Kidney epithelial cell (primary cell): ENCODE measurements at regions not wholly inside any gene's neighbourhood (a gene's known extent, or its start where the extent isn't known, plus 50 kb on each side); places are given as distances from the start of the nearest gene placed in this dataset.

Experiments
- DNase-seq: peaks from one replicate; pipeline ENCODE4 v3.0.0-alpha.2; 2010; ENCODE audit warnings: low read depth
- H3K27me3 ChIP-seq: 2 replicates; pipeline ENCODE4 v1.6.0; 2011; ENCODE audit warnings: low read length; ENCODE audit not compliant: control insufficient read depth, insufficient read depth
- H3K36me3 ChIP-seq: 2 replicates; pipeline ENCODE4 v1.5.1; 2011; ENCODE audit warnings: low read length; ENCODE audit not compliant: control insufficient read depth, insufficient read depth
- H3K4me3 ChIP-seq: 2 replicates; pipeline ENCODE4 v1.5.1; 2011; ENCODE audit warnings: low read depth, mild to moderate bottlenecking, control low read depth, low read length
- TF ChIP-seq, protein P1 (sequence below): IDR thresholded peaks from 2 replicates; pipeline ENCODE4 v1.5.1; 2011; ENCODE audit warnings: mild to moderate bottlenecking, moderate library complexity, low read length, control low read depth, inconsistent platforms; ENCODE audit not compliant: insufficient read depth, poor library complexity, severe bottlenecking

DNA sequence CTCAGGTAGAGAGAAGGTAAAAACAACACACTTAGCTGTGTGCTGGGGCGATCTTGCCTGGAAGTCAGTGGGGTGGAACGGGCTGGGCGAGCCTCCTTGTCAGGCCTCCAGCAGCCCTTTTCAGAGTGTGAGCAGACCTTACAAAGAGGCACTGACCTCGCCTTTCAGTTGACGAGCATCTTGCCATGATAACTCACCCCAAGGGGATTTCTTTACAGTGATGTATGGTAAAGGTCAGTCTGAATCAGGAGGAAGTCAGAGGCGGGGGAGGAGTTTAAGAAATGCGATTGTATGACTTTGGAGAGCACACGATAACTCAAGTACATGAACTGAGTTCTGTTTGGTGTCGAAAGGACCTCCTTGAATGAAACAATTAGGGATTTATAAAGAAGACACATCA is 326.5 kb upstream of the PROX1 start:
- no peaks in the 10 kb centered on the region for H3K27me3 ChIP-seq
- DNase-seq = no peak

DNA sequence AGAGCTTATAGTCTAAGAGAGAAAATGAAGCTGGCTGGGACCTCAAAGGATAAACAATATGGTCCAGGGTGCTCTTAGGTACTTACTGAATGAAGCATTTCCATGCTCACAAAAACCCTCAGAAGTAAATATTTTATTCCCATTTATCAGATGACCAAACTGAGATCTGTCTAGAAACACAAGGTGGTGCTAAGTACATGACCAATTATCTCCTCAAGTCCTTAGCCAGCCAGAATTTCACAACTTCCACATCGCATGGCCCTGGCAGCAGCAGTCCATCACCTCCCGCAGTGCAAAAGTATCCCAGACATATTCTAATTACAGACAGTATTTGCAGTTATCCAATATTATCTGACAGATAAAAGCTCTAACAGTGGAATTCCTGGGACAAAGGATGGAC is 321.7 kb upstream of the PROX1 start:
- TF ChIP-seq, protein P1, sequence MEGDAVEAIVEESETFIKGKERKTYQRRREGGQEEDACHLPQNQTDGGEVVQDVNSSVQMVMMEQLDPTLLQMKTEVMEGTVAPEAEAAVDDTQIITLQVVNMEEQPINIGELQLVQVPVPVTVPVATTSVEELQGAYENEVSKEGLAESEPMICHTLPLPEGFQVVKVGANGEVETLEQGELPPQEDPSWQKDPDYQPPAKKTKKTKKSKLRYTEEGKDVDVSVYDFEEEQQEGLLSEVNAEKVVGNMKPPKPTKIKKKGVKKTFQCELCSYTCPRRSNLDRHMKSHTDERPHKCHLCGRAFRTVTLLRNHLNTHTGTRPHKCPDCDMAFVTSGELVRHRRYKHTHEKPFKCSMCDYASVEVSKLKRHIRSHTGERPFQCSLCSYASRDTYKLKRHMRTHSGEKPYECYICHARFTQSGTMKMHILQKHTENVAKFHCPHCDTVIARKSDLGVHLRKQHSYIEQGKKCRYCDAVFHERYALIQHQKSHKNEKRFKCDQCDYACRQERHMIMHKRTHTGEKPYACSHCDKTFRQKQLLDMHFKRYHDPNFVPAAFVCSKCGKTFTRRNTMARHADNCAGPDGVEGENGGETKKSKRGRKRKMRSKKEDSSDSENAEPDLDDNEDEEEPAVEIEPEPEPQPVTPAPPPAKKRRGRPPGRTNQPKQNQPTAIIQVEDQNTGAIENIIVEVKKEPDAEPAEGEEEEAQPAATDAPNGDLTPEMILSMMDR = no peak
- no peak for DNase-seq
- Histone ChIP-seq H3K27me3 (no peaks in the 10 kb centered on the region), H3K36me3 (no peaks in the 10 kb centered on the region), H3K4me3 (no peak overlapping the region)

More for the DNA sequence above, 326.5 kb upstream of the PROX1 start:
- TF ChIP-seq, protein P1 = no peak
- no peaks in the 10 kb centered on the region for H3K36me3 ChIP-seq
- no peak overlapping the region for H3K4me3 ChIP-seq

DNA sequence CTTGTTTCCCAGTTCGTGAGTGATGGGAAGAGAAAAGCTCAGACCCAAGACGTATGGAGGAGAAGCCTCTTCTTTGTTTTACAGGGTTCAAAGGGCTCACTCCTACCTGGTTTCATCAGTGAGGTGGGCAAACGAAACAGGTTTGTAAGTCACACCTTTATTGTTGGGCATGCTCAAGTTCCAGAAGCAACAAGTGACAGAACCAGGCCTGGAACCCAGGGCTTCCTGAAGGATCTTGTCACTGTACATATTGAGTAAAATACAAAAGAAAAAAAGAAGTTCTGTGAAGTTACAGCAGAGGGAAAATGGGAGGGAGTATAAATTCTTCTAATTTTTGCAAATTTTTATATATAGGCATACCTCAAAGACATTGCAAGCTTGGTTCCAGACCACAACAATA is 320.9 kb upstream of the PROX1 start:
- Histone ChIP-seq H3K36me3 (no peaks in the 10 kb centered on the region), H3K27me3 (no peaks in the 10 kb centered on the region), H3K4me3 (no peak overlapping the region)
- no peak for DNase-seq
- TF ChIP-seq, protein P1 = no peak

DNA sequence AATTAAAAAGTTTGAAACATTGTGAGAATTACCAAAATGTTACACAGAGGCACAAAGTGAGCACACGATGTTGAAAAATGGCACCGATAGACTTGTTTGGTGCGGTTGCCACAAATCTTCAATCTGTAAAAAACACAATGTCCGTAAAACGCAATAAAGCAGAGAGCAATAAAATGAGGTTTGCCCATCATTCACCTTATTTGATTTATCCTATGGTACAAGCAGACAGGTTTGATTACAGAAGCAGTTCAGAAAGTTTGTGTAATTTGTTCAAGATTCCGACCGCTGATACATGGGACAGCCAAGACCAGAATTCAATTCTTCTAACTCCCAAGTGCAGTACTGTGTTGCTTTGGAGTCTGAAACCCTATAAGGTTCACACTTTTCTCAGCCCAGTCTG is 318.3 kb upstream of the PROX1 start:
- Histone ChIP-seq H3K36me3 (no peaks in the 10 kb centered on the region), H3K27me3 (no peaks in the 10 kb centered on the region), H3K4me3 (no peak overlapping the region)
- DNase-seq = no peak
- TF ChIP-seq, protein P1 = no peak

DNA sequence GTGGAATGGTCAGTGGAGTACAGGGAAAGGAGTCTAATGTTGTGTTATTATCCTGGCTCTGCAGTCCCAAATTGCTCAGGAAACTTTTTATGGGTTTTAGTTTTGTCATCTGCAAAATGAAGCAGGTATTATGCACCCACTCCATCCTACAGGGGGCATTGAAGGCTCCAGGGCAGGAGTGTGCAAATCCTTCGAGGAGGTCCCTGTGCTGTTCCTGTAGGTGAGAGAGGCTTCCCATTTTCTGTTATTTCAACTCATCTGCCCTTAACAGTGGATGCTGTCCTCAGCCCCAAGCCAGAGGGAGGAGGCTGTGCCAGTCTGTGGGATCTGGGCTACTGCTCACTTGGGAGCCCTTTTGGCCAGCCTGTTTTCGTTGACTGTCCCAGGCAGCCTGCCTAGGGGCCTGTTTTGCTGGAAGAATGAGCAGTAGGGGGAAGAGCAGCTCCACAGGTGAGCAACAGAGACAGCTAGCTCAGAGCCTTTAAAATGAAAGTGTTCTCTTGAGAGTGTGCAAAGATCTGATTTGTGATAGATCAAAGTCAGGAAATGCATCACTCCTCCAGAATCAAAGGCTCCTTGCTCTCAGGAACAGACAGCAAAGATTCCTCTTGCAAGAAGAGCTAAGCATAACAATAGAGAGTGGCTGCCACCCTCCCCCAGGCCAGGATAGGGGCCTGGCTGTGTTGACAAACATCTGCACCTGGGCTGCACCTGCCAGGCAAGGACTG is 317.6 kb upstream of the PROX1 start:
- TF ChIP-seq, protein P1 = no peak
- Histone ChIP-seq H3K4me3 (no peak overlapping the region), H3K36me3 (no peaks in the 10 kb centered on the region), H3K27me3 (no peaks in the 10 kb centered on the region)
- DNase-seq = no peak

DNA sequence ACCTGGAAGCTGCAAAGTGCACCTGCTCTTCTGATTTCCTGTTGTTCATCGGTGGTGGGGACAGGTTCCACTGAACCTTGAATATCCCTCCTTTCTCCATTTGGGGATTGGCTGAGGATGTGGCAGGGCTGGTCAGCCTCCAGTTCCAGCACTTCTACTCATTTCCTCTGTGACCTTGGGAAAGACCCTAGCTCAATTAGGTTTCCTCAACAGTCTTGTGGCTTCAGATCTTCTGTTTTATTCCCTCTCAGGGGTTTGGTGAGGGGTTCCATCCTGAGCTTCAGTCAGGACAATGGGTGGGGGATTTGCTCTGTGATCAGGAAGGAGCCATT is 317.1 kb upstream of the PROX1 start:
- no peak for DNase-seq
- H3K4me3 ChIP-seq = no peak overlapping the region
- TF ChIP-seq, protein P1 = no peak
- no peaks in the 10 kb centered on the region for H3K36me3 ChIP-seq
- no peaks in the 10 kb centered on the region for H3K27me3 ChIP-seq
